Astrocyte of the cerebellum (primary cell): ENCODE measurements at regions not wholly inside any gene's neighbourhood (a gene's known extent, or its start where the extent isn't known, plus 50 kb on each side); places are given as distances from the start of the nearest gene placed in this dataset.

Experiments
- DNase-seq: peaks from one replicate; pipeline ENCODE4 v3.0.0-alpha.2; 2011; ENCODE audit warnings: low read depth
- H3K4me3 ChIP-seq: 2 replicates; pipeline ENCODE4 v1.5.1; 2011; ENCODE audit warnings: mild to moderate bottlenecking, low read depth, low read length, moderate library complexity
- in situ Hi-C: cut with HindIII; loops from 2 replicates; pipeline ENCODE4 v1.10.0; 2017; ENCODE audit warnings: low sequenced_read_pairs
- TF ChIP-seq, protein P1 (sequence below): IDR thresholded peaks from 2 replicates; pipeline ENCODE4 v1.5.1; 2012; ENCODE audit warnings: low read length, low read depth, moderate library complexity, mild to moderate bottlenecking; ENCODE audit errors: missing control alignments

GRCh38 chr7:52030722-52031121, 714.1 kb upstream of the COBL start:
- in situ Hi-C loops, result no loop called here
- TF ChIP-seq, protein P1, sequence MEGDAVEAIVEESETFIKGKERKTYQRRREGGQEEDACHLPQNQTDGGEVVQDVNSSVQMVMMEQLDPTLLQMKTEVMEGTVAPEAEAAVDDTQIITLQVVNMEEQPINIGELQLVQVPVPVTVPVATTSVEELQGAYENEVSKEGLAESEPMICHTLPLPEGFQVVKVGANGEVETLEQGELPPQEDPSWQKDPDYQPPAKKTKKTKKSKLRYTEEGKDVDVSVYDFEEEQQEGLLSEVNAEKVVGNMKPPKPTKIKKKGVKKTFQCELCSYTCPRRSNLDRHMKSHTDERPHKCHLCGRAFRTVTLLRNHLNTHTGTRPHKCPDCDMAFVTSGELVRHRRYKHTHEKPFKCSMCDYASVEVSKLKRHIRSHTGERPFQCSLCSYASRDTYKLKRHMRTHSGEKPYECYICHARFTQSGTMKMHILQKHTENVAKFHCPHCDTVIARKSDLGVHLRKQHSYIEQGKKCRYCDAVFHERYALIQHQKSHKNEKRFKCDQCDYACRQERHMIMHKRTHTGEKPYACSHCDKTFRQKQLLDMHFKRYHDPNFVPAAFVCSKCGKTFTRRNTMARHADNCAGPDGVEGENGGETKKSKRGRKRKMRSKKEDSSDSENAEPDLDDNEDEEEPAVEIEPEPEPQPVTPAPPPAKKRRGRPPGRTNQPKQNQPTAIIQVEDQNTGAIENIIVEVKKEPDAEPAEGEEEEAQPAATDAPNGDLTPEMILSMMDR, result no peak
- DNase-seq, result no peak
- H3K4me3 ChIP-seq, result no peak overlapping the region

DNA sequence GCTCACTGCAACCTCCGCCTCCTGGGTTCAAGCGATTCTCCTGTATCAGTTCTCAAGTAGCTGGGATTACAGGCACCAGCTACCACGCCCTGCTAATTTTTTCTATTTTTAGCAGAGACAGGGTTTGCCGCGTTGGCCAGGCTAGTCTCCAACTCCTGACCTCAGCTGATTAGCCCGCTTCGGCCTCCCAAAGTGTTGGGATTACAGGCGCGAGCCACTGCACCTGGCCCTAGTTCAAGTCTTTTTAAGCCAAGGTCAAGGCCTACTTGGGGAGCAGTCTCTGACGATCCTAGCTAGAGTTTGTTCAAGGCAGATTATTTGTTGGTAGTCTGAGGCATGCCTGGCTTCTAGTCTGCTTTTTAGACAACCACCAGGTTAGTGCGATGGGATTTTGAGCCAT, 709.5 kb upstream of the COBL start:
- TF ChIP-seq, protein P1, result no peak
- in situ Hi-C loops, result no loop called here
- H3K4me3 ChIP-seq, result no peak overlapping the region
- no peak for DNase-seq

GRCh38 chr7:52021343-52021742, 704.7 kb upstream of the COBL start:
- no peak for DNase-seq
- TF ChIP-seq, protein P1, result no peak
- in situ Hi-C loops, result no loop called here
- H3K4me3 ChIP-seq, result no peak overlapping the region

DNA sequence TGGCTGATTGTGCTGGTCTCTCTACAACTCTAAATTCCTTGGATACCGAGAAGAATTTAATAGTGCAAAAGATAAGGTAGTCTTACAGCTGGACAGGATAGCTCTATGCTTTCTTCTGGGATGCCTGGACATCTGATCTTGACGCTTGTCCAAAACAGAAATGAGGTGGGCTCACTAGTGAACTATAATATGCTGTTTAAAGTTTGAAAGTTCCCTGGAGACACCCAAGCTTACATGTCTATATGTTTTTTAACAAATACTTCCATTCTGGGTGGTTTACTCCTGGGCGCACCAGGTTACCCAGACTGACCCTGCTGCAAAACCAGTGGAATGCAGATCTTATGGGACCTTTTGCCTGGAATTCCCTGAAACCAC, 702.1 kb upstream of the COBL start:
- TF ChIP-seq, protein P1, result no peak
- in situ Hi-C loops, result no loop called here
- no peak overlapping the region for H3K4me3 ChIP-seq
- no peak for DNase-seq

- no peak overlapping the region for H3K4me3 ChIP-seq
- in situ Hi-C loops, result no loop called here
- TF ChIP-seq, protein P1, result peak; percentile 59
- no peak for DNase-seq
These were observed 701.4 kb upstream of the COBL start for GRCh38 chr7:52017802-52018679.

- in situ Hi-C loops, result no loop called here
- H3K4me3 ChIP-seq, result no peak overlapping the region
- DNase-seq, result peak; percentile 41
- TF ChIP-seq, protein P1, result no peak
These were observed 692.6 kb upstream of the COBL start for GRCh38 chr7:52009181-52009580.
